Keratinocyte (primary cell): ENCODE measurements at regions not wholly inside any gene's neighbourhood (a gene's known extent, or its start where the extent isn't known, plus 50 kb on each side); places are given as distances from the start of the nearest gene placed in this dataset.

Source experiments
- DNase-seq: peaks from one replicate; pipeline ENCODE4 v3.0.0-alpha.2; 2011; ENCODE audit warnings: low read depth, missing footprints, low spot score
- FAIRE-seq: peaks from 2 replicates; lab custom pipeline; 2011; peaks lifted over from hg19 to GRCh38; lab: Jason Lieb, UNC
- H2AFZ ChIP-seq: 2 replicates; pipeline ENCODE4 v1.6.0; 2012; ENCODE audit warnings: low read length, control low read depth, inconsistent platforms; ENCODE audit not compliant: control insufficient read depth
- H3K27ac ChIP-seq: 2 replicates; pipeline ENCODE4 v1.5.1; 2011; ENCODE audit warnings: low read length; ENCODE audit not compliant: control insufficient read depth, insufficient read depth
- H3K27me3 ChIP-seq: 3 replicates; pipeline ENCODE4 v1.6.0; 2011; ENCODE audit warnings: low read length; ENCODE audit not compliant: control insufficient read depth, insufficient read depth; ENCODE audit errors: extremely low read depth
- H3K36me3 ChIP-seq, 2 experiments: 2 replicates in 1 of 2; 3 replicates in 1 of 2; pipeline ENCODE4 v1.5.1; 2011; ENCODE audit warnings: low read length in 2 of 2, mild to moderate bottlenecking in 1 of 2; ENCODE audit not compliant: control insufficient read depth in 2 of 2, insufficient read depth in 2 of 2; ENCODE audit errors: extremely low read depth in 1 of 2
- H3K4me1 ChIP-seq: 3 replicates; pipeline ENCODE4 v1.5.1; 2011; ENCODE audit warnings: low read length; ENCODE audit not compliant: control insufficient read depth, insufficient read depth; ENCODE audit errors: extremely low read depth
- H3K4me2 ChIP-seq: 3 replicates; pipeline ENCODE4 v1.6.0; 2011; ENCODE audit warnings: low read depth, low read length; ENCODE audit not compliant: control insufficient read depth, insufficient read depth; ENCODE audit errors: extremely low read depth
- H3K4me3 ChIP-seq, 3 experiments: fragments of 200-600 bp in 1 of 3; sonication (generic) in 1 of 3; 2 replicates in 2 of 3; 3 replicates in 1 of 3; pipeline ENCODE4 v1.5.1; 2011 to 2016; ENCODE audit warnings: low read length in 3 of 3, mild to moderate bottlenecking in 3 of 3, control low read depth in 2 of 3, inconsistent platforms in 1 of 3, low read depth in 1 of 3, mixed read lengths in 1 of 3, mixed run types in 1 of 3, moderate library complexity in 1 of 3; ENCODE audit not compliant: control insufficient read depth in 2 of 3, insufficient read depth in 2 of 3; ENCODE audit errors: extremely low read depth in 1 of 3
- H3K79me2 ChIP-seq: 2 replicates; pipeline ENCODE4 v1.6.0; 2012; ENCODE audit warnings: low read length; ENCODE audit not compliant: control insufficient read depth, insufficient read depth
- H3K9ac ChIP-seq: 3 replicates; pipeline ENCODE4 v1.6.0; 2011; ENCODE audit warnings: low read length; ENCODE audit not compliant: control insufficient read depth, insufficient read depth; ENCODE audit errors: extremely low read depth
- H3K9me1 ChIP-seq: 3 replicates; pipeline ENCODE4 v1.6.0; 2011; ENCODE audit warnings: low read length; ENCODE audit not compliant: control insufficient read depth, insufficient read depth; ENCODE audit errors: extremely low read depth
- H3K9me3 ChIP-seq: 2 replicates; pipeline ENCODE4 v1.5.1; 2012; ENCODE audit warnings: low read depth, low read length; ENCODE audit not compliant: control insufficient read depth
- H4K20me1 ChIP-seq: 3 replicates; pipeline ENCODE4 v1.6.0; 2011; ENCODE audit warnings: low read length; ENCODE audit not compliant: control insufficient read depth, insufficient read depth; ENCODE audit errors: extremely low read depth
- CTCF ChIP-seq, 3 experiments: IDR thresholded peaks in 1 of 3; conservative IDR thresholded peaks in 1 of 3; optimal IDR thresholded peaks in 1 of 3; 2 replicates in 2 of 3; 3 replicates in 1 of 3; pipeline versions ENCODE3 to v1.5.1; 2011; ENCODE audit warnings: low read length in 3 of 3, mild to moderate bottlenecking in 3 of 3, moderate library complexity in 2 of 3, control low read depth in 1 of 3, inconsistent platforms in 1 of 3; ENCODE audit not compliant: insufficient read depth in 2 of 3; ENCODE audit errors: extremely low read depth in 1 of 3
- EZH2 ChIP-seq: IDR thresholded peaks from one replicate; pipeline ENCODE4 v1.6.1; 2012; ENCODE audit warnings: inconsistent platforms, mild to moderate bottlenecking, low read length, moderate library complexity
- dilution Hi-C: fragments of 300-500 bp; cut with MboI; formaldehyde crosslinking; loops from one replicate; pipeline ENCODE4 v1.7.0; 2020; ENCODE audit warnings: low sequenced_read_pairs; ENCODE audit not compliant: extremely low pct_ligation_motif_present

GRCh38 chr3:189040656-189041335 lies 131.0 kb upstream of the TPRG1 start:
- H3K9me3 ChIP-seq = no peaks in the 10 kb centered on the region
- no peaks in the 10 kb centered on the region for H3K4me1 ChIP-seq
- TF ChIP-seq EZH2 = no peak
- TF ChIP-seq CTCF (optimal IDR thresholded peaks at IDR 0.05 in 1 of 3, IDR thresholded peaks at IDR 0.05 in 1 of 3, conservative IDR thresholded peaks at IDR 0.05 in 1 of 3; ENCODE audit: extremely low read depth in 1 of 3, insufficient read depth in 2 of 3, low read length in 3 of 3) = no peak
- no peaks in the 10 kb centered on the region for H3K9me1 ChIP-seq
- no peak overlapping the region for H2AFZ ChIP-seq
- no peaks in the 10 kb centered on the region for H4K20me1 ChIP-seq
- DNase-seq = no peak
- no peak for FAIRE-seq
- H3K27ac ChIP-seq = no peak overlapping the region
- no peak overlapping the region for H3K9ac ChIP-seq
- H3K27me3 ChIP-seq = no peaks in the 10 kb centered on the region
- H3K79me2 ChIP-seq = no peaks in the 10 kb centered on the region
- dilution Hi-C loops = no loop called here
- H3K4me3 ChIP-seq = no peak overlapping the region
- H3K4me2 ChIP-seq = no peak overlapping the region
- H3K36me3 ChIP-seq = no peaks in the 10 kb centered on the region

- DNase-seq (peak; percentile 1), FAIRE-seq (peak; percentile 9)
- no peaks in the 10 kb centered on the region for H4K20me1 ChIP-seq
- H3K4me2 ChIP-seq = no peak overlapping the region
- H3K79me2 ChIP-seq = no peaks in the 10 kb centered on the region
- no peak overlapping the region for H3K9ac ChIP-seq
- H3K9me1 ChIP-seq = no peaks in the 10 kb centered on the region
- no peak overlapping the region for H2AFZ ChIP-seq
- TF ChIP-seq EZH2 (no peak), CTCF (optimal IDR thresholded peaks at IDR 0.05 in 1 of 3, IDR thresholded peaks at IDR 0.05 in 1 of 3, conservative IDR thresholded peaks at IDR 0.05 in 1 of 3; ENCODE audit: extremely low read depth in 1 of 3, insufficient read depth in 2 of 3, low read length in 3 of 3) (peak; percentile 72 to 74 (median 72))
- H3K27ac ChIP-seq = no peak overlapping the region
- no peaks in the 10 kb centered on the region for H3K36me3 ChIP-seq
- H3K27me3 ChIP-seq = no peaks in the 10 kb centered on the region
- no peaks in the 10 kb centered on the region for H3K4me1 ChIP-seq
- dilution Hi-C loops = no loop called here
- no peak overlapping the region for H3K4me3 ChIP-seq
- H3K9me3 ChIP-seq = no peaks in the 10 kb centered on the region
Measured at GRCh38 chr3:189041482-189042090, 130.2 kb upstream of the TPRG1 start.
